H1 (cell line): ENCODE measurements at regions not wholly inside any gene's neighbourhood (a gene's known extent, or its start where the extent isn't known, plus 50 kb on each side); places are given as distances from the start of the nearest gene placed in this dataset.

Experiments
- CBX8 ChIP-seq: fragments of 300-800, 300-1000 bp; sonication (generic); IDR thresholded peaks from 2 replicates; pipeline ENCODE4 v1.7.1; 2016; ENCODE audit warnings: low read depth, low read length, borderline replicate concordance
- EP300 ChIP-seq, 2 experiments: IDR thresholded peaks; 1 replicate in 1 of 2; 2 replicates in 1 of 2; pipeline ENCODE4 v1.6.1; 2011 to 2012; ENCODE audit warnings: low read depth in 2 of 2, low read length in 2 of 2, mild to moderate bottlenecking in 2 of 2, borderline replicate concordance in 1 of 2, inconsistent platforms in 1 of 2, moderate library complexity in 1 of 2
- EZH2 ChIP-seq: fragments of 200-600 bp; sonication (generic); IDR thresholded peaks from 2 replicates; pipeline ENCODE4 v1.7.1; 2012; ENCODE audit warnings: low read depth, mild to moderate bottlenecking, moderate library complexity, low read length, inconsistent platforms; ENCODE audit not compliant: severe bottlenecking
- GABPA ChIP-seq: IDR thresholded peaks from 2 replicates; pipeline ENCODE4 v1.6.1; 2011; ENCODE audit warnings: mild to moderate bottlenecking, low read length, moderate library complexity, borderline replicate concordance; ENCODE audit not compliant: insufficient read depth
- KDM5A ChIP-seq: fragments of 200-600 bp; IDR thresholded peaks from 2 replicates; pipeline ENCODE4 v1.7.1; 2012; ENCODE audit warnings: mild to moderate bottlenecking, low read length, inconsistent platforms, mixed read lengths
- POLR2A ChIP-seq, 2 experiments: IDR thresholded peaks; 1 replicate in 1 of 2; 2 replicates in 1 of 2; pipeline ENCODE4 v1.6.1; 2011; ENCODE audit warnings: low read depth in 2 of 2, low read length in 2 of 2, mild to moderate bottlenecking in 2 of 2; ENCODE audit errors: control extremely low read depth in 1 of 2
- POLR2AphosphoS5 ChIP-seq: IDR thresholded peaks from 2 replicates; pipeline ENCODE4 v1.6.1; 2011; ENCODE audit warnings: low read depth, low read length
- RFX5 ChIP-seq: IDR thresholded peaks from 2 replicates; pipeline ENCODE4 v1.6.1; 2011; ENCODE audit warnings: low read depth, low read length, improper control_type of control experiment, borderline replicate concordance
- YY1 ChIP-seq: IDR thresholded peaks from 2 replicates; pipeline ENCODE4 v1.6.1; 2011; ENCODE audit warnings: low read depth, mild to moderate bottlenecking, low read length
- TF ChIP-seq, protein P1 (sequence below), 3 experiments: IDR thresholded peaks; 1 replicate in 2 of 3; 2 replicates in 1 of 3; pipeline versions ENCODE4 v1.5.1 to v1.6.1; 2011; ENCODE audit warnings: low read length in 3 of 3, mild to moderate bottlenecking in 3 of 3, inconsistent platforms in 2 of 3, low read depth in 1 of 3, moderate library complexity in 1 of 3; ENCODE audit not compliant: insufficient read depth in 1 of 3; ENCODE audit errors: control extremely low read depth in 1 of 3
- TF ChIP-seq, protein P2 (sequence below): IDR thresholded peaks from 2 replicates; pipeline ENCODE4 v1.6.1; 2012; ENCODE audit warnings: inconsistent platforms

DNA sequence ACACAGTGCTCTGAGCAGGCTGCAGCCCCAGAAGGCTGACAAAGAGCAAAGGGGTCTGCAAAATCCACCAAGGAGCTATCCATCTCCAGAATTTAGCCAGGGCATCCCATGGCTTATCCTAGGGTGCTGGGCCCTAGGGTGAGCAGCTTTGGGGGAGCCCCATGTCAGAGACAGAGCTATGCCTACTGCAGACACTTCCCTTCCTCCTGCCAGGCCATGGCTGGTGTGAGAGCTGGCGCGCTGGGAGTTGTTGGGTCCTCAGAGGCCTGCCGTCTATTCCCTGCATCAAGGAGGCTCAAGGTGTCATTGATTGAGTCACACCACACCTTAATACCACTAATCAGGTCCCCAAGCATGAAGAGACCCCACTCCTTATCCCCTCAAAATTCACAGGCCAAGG, 85.3 kb upstream of the TP53I11 start:
- no peak for TF ChIP-seq POLR2A (IDR thresholded peaks at IDR 0.05; ENCODE audit: control extremely low read depth in 1 of 2, low read depth in 2 of 2, low read length in 2 of 2)
- TF ChIP-seq EP300 (IDR thresholded peaks at IDR 0.05; ENCODE audit: borderline replicate concordance in 1 of 2, low read depth in 2 of 2, low read length in 2 of 2) = no peak
- no peak for TF ChIP-seq GABPA
- TF ChIP-seq, protein P1, sequence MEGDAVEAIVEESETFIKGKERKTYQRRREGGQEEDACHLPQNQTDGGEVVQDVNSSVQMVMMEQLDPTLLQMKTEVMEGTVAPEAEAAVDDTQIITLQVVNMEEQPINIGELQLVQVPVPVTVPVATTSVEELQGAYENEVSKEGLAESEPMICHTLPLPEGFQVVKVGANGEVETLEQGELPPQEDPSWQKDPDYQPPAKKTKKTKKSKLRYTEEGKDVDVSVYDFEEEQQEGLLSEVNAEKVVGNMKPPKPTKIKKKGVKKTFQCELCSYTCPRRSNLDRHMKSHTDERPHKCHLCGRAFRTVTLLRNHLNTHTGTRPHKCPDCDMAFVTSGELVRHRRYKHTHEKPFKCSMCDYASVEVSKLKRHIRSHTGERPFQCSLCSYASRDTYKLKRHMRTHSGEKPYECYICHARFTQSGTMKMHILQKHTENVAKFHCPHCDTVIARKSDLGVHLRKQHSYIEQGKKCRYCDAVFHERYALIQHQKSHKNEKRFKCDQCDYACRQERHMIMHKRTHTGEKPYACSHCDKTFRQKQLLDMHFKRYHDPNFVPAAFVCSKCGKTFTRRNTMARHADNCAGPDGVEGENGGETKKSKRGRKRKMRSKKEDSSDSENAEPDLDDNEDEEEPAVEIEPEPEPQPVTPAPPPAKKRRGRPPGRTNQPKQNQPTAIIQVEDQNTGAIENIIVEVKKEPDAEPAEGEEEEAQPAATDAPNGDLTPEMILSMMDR (IDR thresholded peaks at IDR 0.05; ENCODE audit: control extremely low read depth in 1 of 3, insufficient read depth in 1 of 3, low read depth in 1 of 3, low read length in 3 of 3) = no peak
- TF ChIP-seq RFX5 = no peak
- TF ChIP-seq KDM5A = no peak
- TF ChIP-seq EZH2 = no peak
- no peak for TF ChIP-seq CBX8
- TF ChIP-seq, protein P2, sequence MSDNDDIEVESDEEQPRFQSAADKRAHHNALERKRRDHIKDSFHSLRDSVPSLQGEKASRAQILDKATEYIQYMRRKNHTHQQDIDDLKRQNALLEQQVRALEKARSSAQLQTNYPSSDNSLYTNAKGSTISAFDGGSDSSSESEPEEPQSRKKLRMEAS = no peak
- no peak for TF ChIP-seq YY1
- no peak for TF ChIP-seq POLR2AphosphoS5
